ENCODE measurements at regions not wholly inside any gene's neighbourhood (a gene's known extent, or its start where the extent isn't known, plus 50 kb on each side); places are given as distances from the start of the nearest gene placed in this dataset.

DNA sequence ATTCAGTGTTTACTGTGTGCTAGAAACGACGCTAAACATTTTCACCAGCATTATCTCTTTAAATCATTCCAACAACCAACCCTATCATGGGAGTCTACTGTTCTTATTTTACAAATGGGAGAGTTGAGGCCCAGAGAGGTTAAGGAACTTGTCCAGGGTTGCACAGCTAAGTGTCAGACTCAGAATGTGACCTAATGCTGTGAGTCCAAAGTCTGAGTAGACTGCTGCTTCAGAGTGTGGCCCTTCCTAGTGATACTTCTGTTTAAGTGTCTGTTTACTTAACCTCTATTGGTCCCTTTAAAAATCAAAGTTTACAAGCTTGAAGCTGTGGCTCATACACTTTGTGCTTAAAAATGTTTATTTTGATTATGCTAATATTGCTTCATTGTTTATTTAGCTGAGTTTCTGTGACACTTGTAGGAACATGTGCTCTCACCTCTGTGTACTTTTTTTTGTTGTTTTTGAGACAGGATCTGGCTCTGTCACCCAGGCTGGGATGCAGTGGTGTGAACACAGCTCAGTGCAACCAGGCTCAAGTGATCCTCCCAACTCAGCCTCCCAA is 84.4 kb upstream of the SYPL1 start:
- no peak for DNase-seq

DNA sequence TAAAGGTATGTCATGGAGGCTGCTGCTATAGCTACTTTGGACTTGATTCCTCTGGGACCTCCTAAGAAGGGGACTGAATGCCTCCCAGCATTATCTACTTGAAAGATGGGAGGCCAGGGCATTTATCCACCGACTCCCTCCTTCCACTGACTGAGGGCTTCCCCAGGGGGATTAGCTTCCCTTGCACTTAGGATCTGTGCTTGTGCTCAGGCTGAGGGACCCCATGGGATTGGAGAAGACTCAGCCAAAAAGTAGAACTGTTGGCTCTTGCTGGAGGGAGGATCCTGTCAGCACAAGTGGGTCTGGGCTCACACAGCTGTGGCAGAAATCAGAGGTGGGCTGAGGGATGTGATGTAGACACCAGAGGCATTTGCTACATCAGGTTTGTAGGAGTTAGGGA is 81.5 kb upstream of the SYPL1 start:
- DNase-seq = no peak

- no peak for DNase-seq
These were observed 78.6 kb upstream of the SYPL1 start for GRCh38 chr7:106190589-106191330.

DNA sequence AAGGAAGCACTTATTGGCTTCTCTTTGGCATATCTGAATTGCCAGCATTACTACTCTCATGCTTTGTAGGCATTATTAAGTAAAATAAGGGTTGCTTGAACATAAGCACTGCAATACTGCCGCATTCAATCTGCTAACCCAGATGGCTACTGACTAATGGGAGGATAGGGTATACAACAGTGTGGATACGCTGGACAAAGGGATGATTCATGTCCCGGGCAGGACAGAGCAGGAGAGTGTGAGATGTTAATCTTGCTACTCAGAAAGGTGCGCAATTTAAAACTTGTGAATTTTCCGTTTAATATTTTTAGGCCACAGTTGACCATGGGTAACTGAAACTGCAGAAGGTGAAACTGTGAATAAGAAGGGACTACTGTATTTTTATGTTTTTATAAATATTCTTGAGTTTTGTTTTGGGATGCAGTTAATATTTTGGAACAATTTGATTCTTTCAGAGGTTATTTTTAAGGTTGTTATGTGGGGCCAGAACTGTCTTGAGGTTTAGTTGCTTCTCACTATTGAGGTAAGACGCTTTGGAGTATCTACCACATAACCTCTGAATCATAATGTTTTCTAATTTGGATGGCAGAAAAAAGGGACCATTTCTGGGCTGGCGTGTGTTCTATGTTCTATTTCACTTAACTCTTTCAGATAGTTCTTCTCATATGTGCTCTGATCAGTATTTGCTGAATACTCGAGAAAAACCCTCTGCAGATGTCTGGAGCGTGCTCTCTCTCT is 75.7 kb upstream of the SYPL1 start:
- no peak for DNase-seq

- DNase-seq = no peak
These were observed 73.6 kb upstream of the SYPL1 start for GRCh38 chr7:106185719-106186118.

GRCh38 chr7:106183952-106184351 is 71.8 kb upstream of the SYPL1 start:
- DNase-seq = no peak

GRCh38 chr7:106182904-106183303 is 70.8 kb upstream of the SYPL1 start:
- DNase-seq = no peak

- DNase-seq = no peak
These were observed 69.7 kb upstream of the SYPL1 start for GRCh38 chr7:106181658-106182265.

DNA sequence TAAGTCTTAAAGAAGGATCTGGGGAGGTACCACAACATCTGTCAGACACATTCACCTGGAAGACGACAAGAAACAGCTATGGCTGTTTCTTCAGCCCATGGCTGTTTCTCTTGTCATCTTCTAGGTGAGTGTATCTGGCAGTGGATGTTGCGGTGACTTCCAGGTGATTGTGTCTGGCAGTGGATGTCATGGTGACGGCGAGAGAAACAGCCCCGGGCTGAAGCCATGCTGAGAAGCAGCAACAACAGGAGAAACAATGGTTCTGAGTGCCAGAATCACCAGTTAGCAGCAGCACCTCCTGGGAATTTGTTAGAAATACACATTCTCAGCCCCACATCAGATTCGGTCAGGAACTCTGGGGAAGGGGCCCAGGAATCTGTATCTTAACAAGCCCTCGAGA is 68.6 kb upstream of the SYPL1 start:
- no peak for DNase-seq

- no peak for DNase-seq
These were observed 67.1 kb upstream of the SYPL1 start for GRCh38 chr7:106179256-106179655.

GRCh38 chr7:106178593-106179134 is 66.6 kb upstream of the SYPL1 start:
- DNase-seq = no peak

DNA sequence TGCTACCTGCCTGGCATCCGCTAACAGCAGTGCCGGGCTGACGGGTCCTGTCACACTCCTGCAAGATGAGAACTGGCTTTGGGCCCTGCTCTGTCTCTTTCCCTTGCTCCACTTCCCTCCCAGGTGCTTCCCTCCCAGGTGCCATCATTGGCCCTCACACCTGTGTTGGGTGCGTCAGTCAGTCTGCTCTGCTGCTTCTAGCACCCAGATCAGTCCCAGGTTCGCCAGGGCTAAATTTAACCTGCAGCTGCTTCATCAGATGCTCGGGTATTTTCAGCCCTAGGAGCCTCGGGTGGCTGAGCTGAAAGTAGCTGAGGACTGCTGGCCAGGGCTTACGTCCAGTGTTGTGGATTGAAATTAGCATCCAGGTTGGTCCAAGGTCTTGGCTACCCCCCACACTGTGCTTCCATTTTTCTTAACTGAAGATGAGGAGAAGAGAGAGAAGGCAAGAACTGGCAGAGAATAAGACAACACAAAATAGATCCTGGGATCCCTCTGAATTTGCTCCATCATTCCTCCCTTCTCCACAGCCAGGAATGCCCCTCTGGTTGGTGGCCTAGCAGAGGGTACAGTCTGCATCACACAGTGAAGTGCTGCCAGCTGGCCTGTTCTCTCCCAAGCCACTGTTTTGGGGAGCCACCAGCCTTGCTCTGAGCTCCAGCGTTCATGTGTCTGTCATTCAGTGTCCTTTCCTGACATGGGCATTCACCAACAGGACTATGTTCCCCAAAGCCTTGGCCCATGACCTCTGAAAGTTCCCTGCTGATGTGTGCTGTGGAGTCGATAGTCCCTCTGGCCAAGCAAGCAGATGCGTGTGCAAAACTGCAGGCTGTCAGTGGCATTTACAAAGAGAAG is 65.9 kb upstream of the SYPL1 start:
- DNase-seq = no peak

GRCh38 chr7:106177300-106177690 is 65.2 kb upstream of the SYPL1 start:
- DNase-seq = no peak

- peak; percentile 73 for DNase-seq
These were observed 64.5 kb upstream of the SYPL1 start for GRCh38 chr7:106176414-106177299.

GRCh38 chr7:106175507-106175906 is 63.4 kb upstream of the SYPL1 start:
- DNase-seq = no peak

- no peak for DNase-seq
These were observed 58.5 kb upstream of the SYPL1 start for GRCh38 chr7:106170651-106171050.

DNA sequence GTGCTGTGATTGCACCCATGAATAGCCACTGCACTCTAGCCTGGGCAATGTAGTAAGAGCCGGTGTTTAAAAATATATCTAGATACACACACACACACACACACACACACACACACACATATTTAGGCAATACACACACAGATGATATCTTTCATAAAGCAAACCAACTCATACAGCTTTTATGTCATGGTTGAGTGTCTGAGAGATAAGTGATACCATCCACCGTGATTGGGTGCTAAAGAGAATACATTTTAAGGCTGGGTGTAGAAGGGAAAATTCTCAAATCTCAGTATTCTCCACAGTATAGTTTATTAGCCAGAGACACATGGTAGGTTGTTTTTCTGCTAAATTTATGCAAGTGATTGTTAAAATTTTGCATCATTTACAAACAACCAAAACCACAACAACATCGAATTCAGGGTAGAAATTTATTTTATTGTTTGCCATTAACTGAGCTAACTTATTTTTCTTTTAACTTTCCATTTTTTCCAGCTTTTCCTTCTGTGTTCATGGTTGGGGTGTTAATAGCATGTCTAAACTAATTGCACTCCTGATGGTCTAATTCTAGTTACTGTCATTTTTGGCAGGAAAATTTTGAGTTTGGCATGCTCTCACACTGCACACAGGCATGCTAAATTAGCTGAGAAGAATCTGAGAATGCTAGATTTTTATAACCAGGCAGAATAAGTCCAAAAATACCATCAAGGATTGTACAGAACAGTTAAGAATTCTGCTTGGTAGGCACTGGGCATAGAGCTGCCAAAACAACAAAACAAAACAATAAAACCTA is 57.9 kb upstream of the SYPL1 start:
- no peak for DNase-seq

GRCh38 chr7:106167439-106168136 is 55.5 kb upstream of the SYPL1 start:
- DNase-seq = no peak

- DNase-seq = no peak
These were observed 54.7 kb upstream of the SYPL1 start for GRCh38 chr7:106166651-106167342.

All from activated CD4-positive, CD25-positive, alpha-beta regulatory T cell treated with anti-CD3 and anti-CD28 coated beads, Interleukin-2, amount 50 U/mL, for 72 hours (primary cell).